Activated CD4-positive, alpha-beta memory T cell treated with anti-CD3 and anti-CD28 coated beads, Interleukin-2, amount 10 ng/mL, durations not matched to agents 7 days and 5 days (primary cell): ENCODE measurements at regions not wholly inside any gene's neighbourhood (a gene's known extent, or its start where the extent isn't known, plus 50 kb on each side); places are given as distances from the start of the nearest gene placed in this dataset.
"Not testable (repeated sequence)": the region's sequence is repeated elsewhere in the genome, so short reads cannot be mapped to it uniquely, and the experiment has no call there.

ENCODE experiments used
- CTCF ChIA-PET: fragments of 350-600 bp; sonication (Branson Sonifier 250); formaldehyde crosslinking; loops from one replicate; lab custom pipeline; 2021; ENCODE audit warnings: antibody characterized with exemption, inconsistent platforms; lab: Charles Lee
- POLR2A ChIA-PET: fragments of 350-600 bp; sonication (Branson Sonifier 250); formaldehyde crosslinking; loops from one replicate; lab custom pipeline; 2021; ENCODE audit warnings: antibody characterized with exemption; lab: Charles Lee
- DNase-seq: peaks from one replicate; pipeline ENCODE4 v3.0.0-alpha.2; 2020
- H3K27ac Mint-ChIP-seq: one replicate; pipeline ENCODE4 v1.8.0; 2021; ENCODE audit warnings: mild to moderate bottlenecking, mixed read lengths
- H3K27me3 Mint-ChIP-seq: one replicate; pipeline ENCODE4 v1.8.0; 2021; ENCODE audit warnings: mixed read lengths
- H3K36me3 Mint-ChIP-seq: one replicate; pipeline ENCODE4 v1.8.0; 2021; ENCODE audit warnings: low read depth, mixed read lengths
- H3K4me1 Mint-ChIP-seq: one replicate; pipeline ENCODE4 v1.8.0; 2021; ENCODE audit warnings: mixed read lengths
- H3K4me3 Mint-ChIP-seq: one replicate; pipeline ENCODE4 v1.8.0; 2021; ENCODE audit warnings: mild to moderate bottlenecking, mixed read lengths
- H3K9me3 Mint-ChIP-seq: one replicate; pipeline ENCODE4 v1.8.0; 2021; ENCODE audit warnings: mixed read lengths

- no peaks in the 10 kb centered on the region for H3K4me1 Mint-ChIP-seq
- H3K4me3 Mint-ChIP-seq, result no peak overlapping the region
- H3K36me3 Mint-ChIP-seq, result no peaks in the 10 kb centered on the region
- CTCF ChIA-PET, result no interaction called here
- no peak for DNase-seq
- no peak overlapping the region for H3K27ac Mint-ChIP-seq
- H3K27me3 Mint-ChIP-seq, result no peaks in the 10 kb centered on the region
- POLR2A ChIA-PET, result no interaction called here
- H3K9me3 Mint-ChIP-seq, result no peaks in the 10 kb centered on the region
These were observed 234.8 kb downstream of the ALG10 start for GRCh38 chr12:34257093-34257492.

GRCh38 chr12:34262140-34262539, 239.8 kb downstream of the ALG10 start:
- H3K4me1 Mint-ChIP-seq, H3K27ac Mint-ChIP-seq, POLR2A ChIA-PET, H3K4me3 Mint-ChIP-seq, CTCF ChIA-PET, H3K27me3 Mint-ChIP-seq, DNase-seq, H3K36me3 Mint-ChIP-seq: not testable (repeated sequence)
- peaks cover 17% of the 10 kb centered on the region for H3K9me3 Mint-ChIP-seq

DNA sequence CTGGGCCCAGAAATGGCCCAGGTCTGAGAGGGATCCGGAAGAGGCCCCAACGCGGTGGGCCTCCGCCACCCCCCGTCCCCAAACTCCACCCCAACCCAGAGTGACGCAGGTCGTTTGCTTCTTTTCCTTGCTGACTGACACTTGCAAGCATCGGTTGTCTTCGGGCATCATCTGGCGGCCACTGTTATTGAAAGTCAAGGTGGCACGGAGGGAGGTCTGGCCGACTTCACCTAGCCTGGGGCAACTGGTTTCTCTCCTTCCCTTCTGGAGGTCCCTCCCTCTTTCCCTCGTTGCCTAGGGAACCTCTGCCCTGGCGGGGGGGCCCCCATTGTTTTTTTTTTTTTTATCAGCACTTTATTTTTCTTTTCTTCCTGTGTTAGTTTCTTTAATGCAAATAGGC, 241.8 kb downstream of the ALG10 start:
- ChIA-PET POLR2A (no interaction called here), CTCF (no interaction called here)
- Mint-ChIP-seq H3K27me3 (no peaks in the 10 kb centered on the region), H3K27ac (no peak overlapping the region), H3K4me3 (no peak overlapping the region), H3K9me3 (peaks cover 17% of the 10 kb centered on the region), H3K36me3 (no peaks in the 10 kb centered on the region), H3K4me1 (no peaks in the 10 kb centered on the region)
- no peak for DNase-seq

- H3K9me3 Mint-ChIP-seq, result peaks cover 12% of the 10 kb centered on the region
- CTCF ChIA-PET, H3K27me3 Mint-ChIP-seq, H3K4me3 Mint-ChIP-seq, H3K27ac Mint-ChIP-seq, H3K36me3 Mint-ChIP-seq, POLR2A ChIA-PET, H3K4me1 Mint-ChIP-seq, DNase-seq: not testable (repeated sequence)
These were observed 251.4 kb downstream of the ALG10 start for GRCh38 chr12:34273703-34274102.

GRCh38 chr12:34275129-34275528, 252.8 kb downstream of the ALG10 start:
- ChIA-PET POLR2A (no interaction called here), CTCF (no interaction called here)
- no peak for DNase-seq
- H3K4me3 Mint-ChIP-seq, result no peak overlapping the region
- H3K27ac Mint-ChIP-seq, result no peak overlapping the region
- H3K36me3 Mint-ChIP-seq, result no peaks in the 10 kb centered on the region
- H3K9me3 Mint-ChIP-seq, result peaks cover 12% of the 10 kb centered on the region
- H3K27me3 Mint-ChIP-seq, result no peaks in the 10 kb centered on the region
- no peaks in the 10 kb centered on the region for H3K4me1 Mint-ChIP-seq

DNA sequence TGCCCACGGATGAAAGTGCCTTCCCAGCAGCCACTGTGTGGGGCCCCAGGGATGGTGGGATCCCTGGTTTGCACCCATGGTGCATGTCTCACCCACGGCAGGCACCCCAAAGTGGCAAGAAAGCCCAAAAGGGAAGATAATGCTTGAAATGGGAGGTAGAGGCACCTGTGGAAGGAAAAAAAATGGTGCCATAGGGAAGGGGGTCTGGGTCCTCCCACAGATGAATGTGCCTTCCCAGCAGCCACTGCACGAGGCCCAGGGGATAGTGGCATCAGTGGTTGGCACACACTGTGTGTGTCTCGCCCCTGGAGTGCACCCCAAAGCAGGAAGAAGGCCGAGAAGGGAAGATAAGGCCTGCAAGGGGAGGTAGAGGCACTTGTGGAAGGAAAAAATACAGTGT, 264.2 kb downstream of the ALG10 start:
- H3K4me1 Mint-ChIP-seq, result no peaks in the 10 kb centered on the region
- peaks cover 3% of the 10 kb centered on the region for H3K36me3 Mint-ChIP-seq
- CTCF ChIA-PET, result no interaction called here
- POLR2A ChIA-PET, result no interaction called here
- H3K27ac Mint-ChIP-seq, result no peak overlapping the region
- no peak for DNase-seq
- peaks cover 45% of the 10 kb centered on the region for H3K9me3 Mint-ChIP-seq
- no peak overlapping the region for H3K4me3 Mint-ChIP-seq
- H3K27me3 Mint-ChIP-seq, result no peaks in the 10 kb centered on the region

DNA sequence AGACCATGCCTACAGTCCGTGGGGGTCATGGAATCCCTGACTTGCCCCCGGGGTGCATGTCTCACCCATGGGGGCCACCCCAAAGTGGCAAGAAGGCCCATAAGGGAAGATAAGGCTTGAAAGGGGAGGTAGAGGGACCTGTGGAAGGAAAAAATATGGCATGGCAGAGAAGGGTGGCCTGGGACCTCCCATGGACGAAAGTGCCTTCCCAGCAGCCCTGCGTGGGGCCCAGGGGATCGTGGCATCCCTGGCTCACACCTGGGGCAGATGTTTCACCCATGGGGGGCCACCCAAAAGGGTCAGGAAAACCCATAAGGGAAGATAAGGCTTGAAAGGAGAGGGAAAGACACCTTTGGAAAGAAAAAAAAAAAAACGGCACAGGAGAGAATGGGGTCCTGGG, 264.6 kb downstream of the ALG10 start:
- H3K27me3 Mint-ChIP-seq, result no peaks in the 10 kb centered on the region
- no peak overlapping the region for H3K4me3 Mint-ChIP-seq
- CTCF ChIA-PET, result no interaction called here
- POLR2A ChIA-PET, result no interaction called here
- peaks cover 3% of the 10 kb centered on the region for H3K36me3 Mint-ChIP-seq
- H3K27ac Mint-ChIP-seq, result no peak overlapping the region
- H3K4me1 Mint-ChIP-seq, result no peaks in the 10 kb centered on the region
- DNase-seq, result no peak
- H3K9me3 Mint-ChIP-seq, result peaks cover 46% of the 10 kb centered on the region

- no peaks in the 10 kb centered on the region for H3K27me3 Mint-ChIP-seq
- H3K4me3 Mint-ChIP-seq, result no peak overlapping the region
- H3K9me3 Mint-ChIP-seq, result peaks cover 51% of the 10 kb centered on the region
- H3K4me1 Mint-ChIP-seq, result no peaks in the 10 kb centered on the region
- CTCF ChIA-PET, result no interaction called here
- DNase-seq, result no peak
- POLR2A ChIA-PET, result no interaction called here
- no peak overlapping the region for H3K27ac Mint-ChIP-seq
- peaks cover 5% of the 10 kb centered on the region for H3K36me3 Mint-ChIP-seq
These were observed 265.1 kb downstream of the ALG10 start for GRCh38 chr12:34287437-34287836.

DNA sequence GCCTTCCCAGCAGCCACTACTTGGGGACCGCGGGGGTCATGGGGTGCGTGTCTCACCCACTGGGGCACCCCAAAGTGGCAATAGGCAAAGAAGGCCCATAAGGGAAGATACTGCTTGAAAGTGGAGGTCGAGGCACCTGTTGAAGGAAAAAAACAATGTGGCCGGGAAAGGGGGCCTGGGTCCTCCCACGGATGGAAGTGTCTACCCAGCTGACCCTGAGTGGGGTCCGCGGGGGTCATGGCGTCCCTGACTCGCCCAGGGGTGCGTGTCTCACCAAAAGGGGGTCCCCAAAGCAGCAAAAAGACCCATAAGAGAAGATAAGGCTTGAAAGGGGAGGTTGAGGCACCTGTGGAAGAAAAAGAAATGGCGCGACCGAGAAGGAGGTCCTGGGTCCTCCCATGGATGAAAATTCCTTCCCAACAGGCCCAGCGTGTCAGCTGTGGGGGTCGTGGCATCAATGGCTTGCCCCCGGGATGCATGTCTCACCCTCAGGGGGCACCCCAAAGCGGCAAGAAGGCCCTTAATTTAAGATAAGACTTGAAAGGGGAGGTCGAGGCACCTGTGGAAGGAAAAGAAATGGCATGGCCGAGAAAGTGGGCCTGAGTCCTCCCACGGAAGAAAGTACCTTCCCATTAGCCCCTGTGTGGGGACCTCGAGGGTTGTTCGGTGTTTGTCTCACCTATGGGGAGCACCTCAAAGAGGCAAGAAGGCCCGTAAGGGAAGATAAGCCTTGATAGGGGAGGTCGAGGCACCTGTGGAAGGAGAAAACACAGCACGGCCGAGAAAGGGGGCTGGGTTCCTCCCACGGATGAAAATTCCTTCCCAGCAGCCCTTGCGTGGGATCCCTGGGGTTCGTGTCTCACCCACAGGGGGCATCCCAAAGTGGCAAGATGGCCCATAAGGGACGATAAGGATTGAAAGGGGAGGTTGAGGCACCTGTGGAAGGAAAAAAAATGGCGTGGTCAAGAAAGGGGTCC, 266.0 kb downstream of the ALG10 start:
- DNase-seq, result no peak
- POLR2A ChIA-PET, result no interaction called here
- Mint-ChIP-seq H3K36me3 (peaks cover 8% of the 10 kb centered on the region), H3K9me3 (peaks cover 52% of the 10 kb centered on the region), H3K27me3 (no peaks in the 10 kb centered on the region), H3K4me1 (no peaks in the 10 kb centered on the region), H3K4me3 (no peak overlapping the region), H3K27ac (no peak overlapping the region)
- CTCF ChIA-PET, result no interaction called here

GRCh38 chr12:34288963-34289345, 266.7 kb downstream of the ALG10 start:
- no peak for DNase-seq
- no peaks in the 10 kb centered on the region for H3K4me1 Mint-ChIP-seq
- CTCF ChIA-PET, result no interaction called here
- POLR2A ChIA-PET, result no interaction called here
- peaks cover 8% of the 10 kb centered on the region for H3K36me3 Mint-ChIP-seq
- no peak overlapping the region for H3K27ac Mint-ChIP-seq
- H3K4me3 Mint-ChIP-seq, result no peak overlapping the region
- peaks cover 57% of the 10 kb centered on the region for H3K9me3 Mint-ChIP-seq
- H3K27me3 Mint-ChIP-seq, result no peaks in the 10 kb centered on the region

GRCh38 chr12:34289431-34290380, 267.4 kb downstream of the ALG10 start:
- POLR2A ChIA-PET, result no interaction called here
- no peaks in the 10 kb centered on the region for H3K4me1 Mint-ChIP-seq
- H3K36me3 Mint-ChIP-seq, result peaks cover 8% of the 10 kb centered on the region

GRCh38 chr12:34290381-34290995, 268.2 kb downstream of the ALG10 start:
- no peaks in the 10 kb centered on the region for H3K27me3 Mint-ChIP-seq
- H3K4me3 Mint-ChIP-seq, result no peak overlapping the region
- POLR2A ChIA-PET, result no interaction called here
- no peak overlapping the region for H3K27ac Mint-ChIP-seq
- peaks cover 60% of the 10 kb centered on the region for H3K9me3 Mint-ChIP-seq
- DNase-seq, result no peak
- CTCF ChIA-PET, result no interaction called here
- H3K36me3 Mint-ChIP-seq, result peaks cover 8% of the 10 kb centered on the region
- H3K4me1 Mint-ChIP-seq, result no peaks in the 10 kb centered on the region

More at GRCh38 chr12:34289431-34290380, 267.4 kb downstream of the ALG10 start:
- Mint-ChIP-seq H3K4me3 (no peak overlapping the region), H3K27ac (no peak overlapping the region), H3K9me3 (peaks cover 54% of the 10 kb centered on the region), H3K27me3 (no peaks in the 10 kb centered on the region)
- CTCF ChIA-PET, result no interaction called here
- no peak for DNase-seq

GRCh38 chr12:34291001-34291400, 268.7 kb downstream of the ALG10 start:
- DNase-seq, result no peak
- H3K27me3 Mint-ChIP-seq, result no peaks in the 10 kb centered on the region
- ChIA-PET POLR2A (no interaction called here), CTCF (no interaction called here)
- no peaks in the 10 kb centered on the region for H3K4me1 Mint-ChIP-seq
- H3K4me3 Mint-ChIP-seq, result no peak overlapping the region
- peaks cover 59% of the 10 kb centered on the region for H3K9me3 Mint-ChIP-seq
- H3K27ac Mint-ChIP-seq, result no peak overlapping the region
- H3K36me3 Mint-ChIP-seq, result peaks cover 8% of the 10 kb centered on the region
